ENCODE measurements at regions not wholly inside any gene's neighbourhood (a gene's known extent, or its start where the extent isn't known, plus 50 kb on each side); places are given as distances from the start of the nearest gene placed in this dataset.

DNA sequence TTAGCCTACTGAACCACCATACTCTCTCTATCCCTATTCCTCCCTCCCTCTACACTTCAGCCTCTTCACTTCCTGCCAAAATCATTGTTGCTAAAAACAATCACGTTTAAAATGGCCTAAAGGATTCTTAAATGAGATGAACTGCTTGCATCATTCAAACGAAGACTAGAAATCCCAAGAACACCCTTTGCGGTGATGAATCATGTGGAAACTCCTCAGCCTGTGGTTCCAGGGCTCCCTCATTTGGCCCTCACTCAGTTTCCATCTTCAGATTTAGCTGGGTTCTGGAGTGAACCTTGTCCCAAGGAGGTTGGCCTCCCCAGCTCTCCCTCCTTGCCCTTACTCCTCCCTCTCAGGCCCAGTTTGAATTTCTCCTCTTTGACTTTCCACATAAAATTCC lies 125.6 kb upstream of the CDC42EP3 start:
- TF ChIP-seq, protein P1, sequence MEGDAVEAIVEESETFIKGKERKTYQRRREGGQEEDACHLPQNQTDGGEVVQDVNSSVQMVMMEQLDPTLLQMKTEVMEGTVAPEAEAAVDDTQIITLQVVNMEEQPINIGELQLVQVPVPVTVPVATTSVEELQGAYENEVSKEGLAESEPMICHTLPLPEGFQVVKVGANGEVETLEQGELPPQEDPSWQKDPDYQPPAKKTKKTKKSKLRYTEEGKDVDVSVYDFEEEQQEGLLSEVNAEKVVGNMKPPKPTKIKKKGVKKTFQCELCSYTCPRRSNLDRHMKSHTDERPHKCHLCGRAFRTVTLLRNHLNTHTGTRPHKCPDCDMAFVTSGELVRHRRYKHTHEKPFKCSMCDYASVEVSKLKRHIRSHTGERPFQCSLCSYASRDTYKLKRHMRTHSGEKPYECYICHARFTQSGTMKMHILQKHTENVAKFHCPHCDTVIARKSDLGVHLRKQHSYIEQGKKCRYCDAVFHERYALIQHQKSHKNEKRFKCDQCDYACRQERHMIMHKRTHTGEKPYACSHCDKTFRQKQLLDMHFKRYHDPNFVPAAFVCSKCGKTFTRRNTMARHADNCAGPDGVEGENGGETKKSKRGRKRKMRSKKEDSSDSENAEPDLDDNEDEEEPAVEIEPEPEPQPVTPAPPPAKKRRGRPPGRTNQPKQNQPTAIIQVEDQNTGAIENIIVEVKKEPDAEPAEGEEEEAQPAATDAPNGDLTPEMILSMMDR (IDR thresholded peaks at IDR 0.05), result no peak
- TF ChIP-seq POLR2A (IDR thresholded peaks at IDR 0.05) (no peak), EP300 (IDR thresholded peaks at IDR 0.05; ENCODE audit: low read depth) (no peak)

Data from transverse colon (tissue), 3 donors.